ENCODE measurements at regions not wholly inside any gene's neighbourhood (a gene's known extent, or its start where the extent isn't known, plus 50 kb on each side); places are given as distances from the start of the nearest gene placed in this dataset.

GRCh38 chr13:104355041-104355670 lies 1288.9 kb upstream of the SLC10A2 start:
- TF ChIP-seq CTCF (IDR thresholded peaks at IDR 0.05) (no peak), POLR2AphosphoS5 (IDR thresholded peaks at IDR 0.05) (no peak)

Data from gastroesophageal sphincter (tissue), 3 donors.